HG02678 (cell line): ENCODE measurements at regions not wholly inside any gene's neighbourhood (a gene's known extent, or its start where the extent isn't known, plus 50 kb on each side); places are given as distances from the start of the nearest gene placed in this dataset.

Experiments
- ATAC-seq: cut with Tn5 transposase; IDR thresholded peaks from one replicate; pipeline ENCODE4 v1.9.1; 2021; ENCODE audit warnings: mild to moderate bottlenecking, moderate library complexity; ENCODE audit not compliant: unreplicated experiment

- no peak for ATAC-seq
These were observed 206.7 kb downstream of the SETD4 start for GRCh38 chr21:35853321-35854239.

- no peak for ATAC-seq
These were observed 207.5 kb downstream of the SETD4 start for GRCh38 chr21:35852820-35853219.

- ATAC-seq = no peak
These were observed 209.7 kb downstream of the SETD4 start for GRCh38 chr21:35850542-35851103.

- ATAC-seq = no peak
These were observed 210.3 kb downstream of the SETD4 start for GRCh38 chr21:35850029-35850428.

- ATAC-seq = no peak
These were observed 211.2 kb downstream of the SETD4 start for GRCh38 chr21:35849144-35849543.

- no peak for ATAC-seq
These were observed 216.2 kb downstream of the SETD4 start for GRCh38 chr21:35843911-35844667.

- ATAC-seq = no peak
These were observed 219.4 kb downstream of the SETD4 start for GRCh38 chr21:35840949-35841348.

GRCh38 chr21:35840197-35840799 lies 220.0 kb downstream of the SETD4 start:
- ATAC-seq = no peak

GRCh38 chr21:35838987-35839763 lies 221.2 kb downstream of the SETD4 start:
- no peak for ATAC-seq

GRCh38 chr21:35838350-35838749 lies 222.0 kb downstream of the SETD4 start:
- no peak for ATAC-seq

GRCh38 chr21:35833991-35834390 lies 226.3 kb downstream of the SETD4 start:
- no peak for ATAC-seq

- ATAC-seq = no peak
These were observed 226.9 kb downstream of the SETD4 start for GRCh38 chr21:35833388-35833787.

GRCh38 chr21:35831230-35831629 lies 229.1 kb downstream of the SETD4 start:
- ATAC-seq = no peak

GRCh38 chr21:35829067-35829466 lies 231.3 kb downstream of the SETD4 start:
- ATAC-seq = no peak

GRCh38 chr21:35828161-35828560 lies 232.2 kb downstream of the SETD4 start:
- no peak for ATAC-seq

- no peak for ATAC-seq
These were observed 233.3 kb downstream of the SETD4 start for GRCh38 chr21:35827004-35827403.

- no peak for ATAC-seq
These were observed 234.7 kb downstream of the SETD4 start for GRCh38 chr21:35825370-35826353.

- ATAC-seq = no peak
These were observed 236.2 kb downstream of the SETD4 start for GRCh38 chr21:35824136-35824535.

- ATAC-seq = no peak
These were observed 241.2 kb downstream of the SETD4 start for GRCh38 chr21:35819134-35819533.
